MM.1S (cell line): ENCODE measurements at regions not wholly inside any gene's neighbourhood (a gene's known extent, or its start where the extent isn't known, plus 50 kb on each side); places are given as distances from the start of the nearest gene placed in this dataset.

Source experiments
- DNase-seq: peaks from one replicate; pipeline ENCODE4 v3.0.0-alpha.2; 2015
- H2AFZ ChIP-seq: fragments of 300-600 bp; sonication (generic); 2 replicates; pipeline ENCODE4 v1.6.0; 2016; ENCODE audit warnings: antibody characterized with exemption, low read length
- H3F3A ChIP-seq: fragments of 300-600 bp; sonication (generic); 2 replicates; pipeline ENCODE4 v1.6.1; 2016; ENCODE audit warnings: mild to moderate bottlenecking, antibody characterized with exemption, low read length, moderate library complexity, mixed read lengths; ENCODE audit not compliant: insufficient read depth
- H3K27ac ChIP-seq: fragments of 300-600 bp; sonication (generic); 2 replicates; pipeline ENCODE4 v1.5.1; 2016; ENCODE audit warnings: mild to moderate bottlenecking, low read length
- H3K27me3 ChIP-seq: fragments of 300-600 bp; sonication (generic); replicated peaks from 2 replicates; pipeline ENCODE4 v1.6.0; 2016; ENCODE audit warnings: low read length; ENCODE audit not compliant: insufficient read depth
- H3K36me3 ChIP-seq: fragments of 300-600 bp; sonication (generic); replicated peaks from 2 replicates; pipeline ENCODE4 v1.6.1; 2016; ENCODE audit warnings: mild to moderate bottlenecking, low read length, mixed read lengths; ENCODE audit not compliant: insufficient read depth
- H3K4me1 ChIP-seq: fragments of 300-600 bp; sonication (generic); 2 replicates; pipeline ENCODE4 v1.6.1; 2016; ENCODE audit warnings: low read length, mixed read lengths
- H3K4me2 ChIP-seq: fragments of 300-600 bp; sonication (generic); 2 replicates; pipeline ENCODE4 v1.6.0; 2016; ENCODE audit warnings: low read depth, low read length
- H3K4me3 ChIP-seq: fragments of 300-600 bp; sonication (generic); 2 replicates; pipeline ENCODE4 v1.5.1; 2016; ENCODE audit warnings: low read length, mixed read lengths
- H3K79me2 ChIP-seq: fragments of 300-600 bp; sonication (generic); 2 replicates; pipeline ENCODE4 v1.6.1; 2016; ENCODE audit warnings: mixed run types, low read length, mixed read lengths
- H3K9ac ChIP-seq: fragments of 300-600 bp; sonication (generic); 2 replicates; pipeline ENCODE4 v1.6.1; 2016; ENCODE audit warnings: low read length, mixed read lengths
- H3K9me2 ChIP-seq: fragments of 300-600 bp; sonication (generic); replicated peaks from 2 replicates; pipeline ENCODE4 v1.6.1; 2016; ENCODE audit warnings: mild to moderate bottlenecking, low read length, mixed read lengths; ENCODE audit not compliant: insufficient read depth
- H3K9me3 ChIP-seq: fragments of 300-600 bp; sonication (generic); replicated peaks from 2 replicates; pipeline ENCODE4 v1.6.1; 2016; ENCODE audit warnings: mild to moderate bottlenecking, low read length, mixed read lengths; ENCODE audit not compliant: insufficient read depth
- H4K20me1 ChIP-seq: fragments of 300-600 bp; sonication (generic); 2 replicates; pipeline ENCODE4 v1.6.1; 2016; ENCODE audit warnings: mild to moderate bottlenecking, low read length, moderate library complexity, mixed read lengths; ENCODE audit not compliant: insufficient read depth
- CTCF ChIP-seq: fragments of 300-600 bp; sonication (generic); IDR thresholded peaks from 2 replicates; pipeline ENCODE4 v1.5.1; 2016; ENCODE audit warnings: antibody characterized with exemption, low read length, mixed read lengths
- EZH2 ChIP-seq: fragments of 300-600 bp; sonication (generic); optimal IDR thresholded peaks from 2 replicates; pipeline ENCODE3; 2017; ENCODE audit warnings: low read depth, mild to moderate bottlenecking, antibody characterized with exemption, low read length, mixed read lengths
- EZH2phosphoT487 ChIP-seq: fragments of 300-600 bp; sonication (generic); IDR thresholded peaks from 2 replicates; pipeline ENCODE4 v1.6.1; 2018; ENCODE audit warnings: antibody characterized with exemption, low read length

DNA sequence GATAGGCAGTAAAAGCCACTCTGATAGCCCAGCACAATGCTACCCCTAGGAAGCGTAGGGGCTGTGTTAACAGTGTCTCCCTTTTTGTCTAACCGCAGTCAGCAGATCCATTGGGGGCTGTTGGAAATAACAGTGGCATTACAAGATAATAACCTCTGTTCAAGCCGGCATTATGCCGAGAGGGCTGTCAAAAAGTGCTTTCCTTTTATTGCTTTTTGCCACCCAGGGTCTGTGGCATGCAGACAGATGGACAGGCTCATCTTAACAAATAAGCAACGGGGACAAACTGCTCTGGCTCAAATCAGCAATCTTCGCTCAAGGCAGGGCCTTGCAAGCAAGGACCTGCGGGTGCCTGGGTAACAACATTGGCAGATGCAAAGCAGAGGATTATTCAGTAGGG is 123.3 kb downstream of the TLR4 start:
- Histone ChIP-seq H3K36me3 (no peaks in the 10 kb centered on the region), H4K20me1 (no peaks in the 10 kb centered on the region), H3K9me3 (no peaks in the 10 kb centered on the region), H3K27me3 (no peaks in the 10 kb centered on the region), H3F3A (no peaks in the 10 kb centered on the region), H3K9ac (no peak overlapping the region), H3K4me1 (peaks cover 13% of the 10 kb centered on the region; the same call in 1 of the 2 replicates), H3K4me2 (no peak overlapping the region), H2AFZ (no peak overlapping the region), H3K9me2 (no peaks in the 10 kb centered on the region), H3K27ac (no peak overlapping the region), H3K4me3 (no peak overlapping the region), H3K79me2 (no peaks in the 10 kb centered on the region)
- DNase-seq, result no peak
- TF ChIP-seq EZH2phosphoT487, result no peak
- no peak for TF ChIP-seq CTCF
- TF ChIP-seq EZH2, result no peak

DNA sequence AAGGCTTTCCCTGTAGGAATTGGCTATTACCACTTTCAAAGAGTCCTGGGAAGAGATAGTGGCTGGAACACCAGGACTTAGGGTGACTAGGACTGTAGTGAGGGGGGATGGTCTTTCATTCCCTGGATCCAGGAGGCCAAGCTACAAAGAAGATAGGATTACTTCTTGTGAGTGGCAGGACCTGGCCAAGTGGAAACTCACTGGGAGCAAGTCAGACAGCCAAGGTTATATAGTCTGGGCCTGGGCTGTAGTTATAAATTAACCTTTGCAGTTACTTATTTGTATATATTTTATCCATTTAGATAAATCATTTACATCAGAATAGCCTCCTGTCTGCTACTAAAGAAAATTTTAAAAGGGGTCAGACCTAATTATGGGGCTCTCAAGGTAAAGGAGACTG is 124.3 kb downstream of the TLR4 start:
- TF ChIP-seq EZH2 (no peak), EZH2phosphoT487 (no peak), CTCF (no peak)
- peaks cover 13% of the 10 kb centered on the region; the same call in 1 of the 2 replicates for H3K4me1 ChIP-seq
- no peaks in the 10 kb centered on the region for H4K20me1 ChIP-seq
- no peak overlapping the region for H3K4me2 ChIP-seq
- H3K4me3 ChIP-seq, result no peak overlapping the region
- no peaks in the 10 kb centered on the region for H3K9me3 ChIP-seq
- no peak for DNase-seq
- H3K27me3 ChIP-seq, result no peaks in the 10 kb centered on the region
- no peak overlapping the region for H2AFZ ChIP-seq
- H3K27ac ChIP-seq, result no peak overlapping the region
- no peaks in the 10 kb centered on the region for H3K36me3 ChIP-seq
- no peak overlapping the region for H3K9ac ChIP-seq
- no peaks in the 10 kb centered on the region for H3K79me2 ChIP-seq
- H3K9me2 ChIP-seq, result no peaks in the 10 kb centered on the region
- H3F3A ChIP-seq, result no peaks in the 10 kb centered on the region

- H3K27ac ChIP-seq, result no peak overlapping the region
- DNase-seq, result no peak
Measured at GRCh38 chr9:117835798-117836197, 131.6 kb downstream of the TLR4 start.

More at GRCh38 chr9:117835798-117836197, 131.6 kb downstream of the TLR4 start:
- Histone ChIP-seq H3K9me2 (no peaks in the 10 kb centered on the region), H3K4me3 (no peak overlapping the region), H3F3A (no peaks in the 10 kb centered on the region), H4K20me1 (no peaks in the 10 kb centered on the region), H3K9ac (no peak overlapping the region), H3K9me3 (no peaks in the 10 kb centered on the region), H3K36me3 (no peaks in the 10 kb centered on the region), H3K4me2 (no peak overlapping the region), H2AFZ (no peak overlapping the region), H3K79me2 (no peaks in the 10 kb centered on the region), H3K27me3 (no peaks in the 10 kb centered on the region), H3K4me1 (no peaks in the 10 kb centered on the region)
- TF ChIP-seq CTCF (no peak), EZH2phosphoT487 (no peak), EZH2 (no peak)
